KMS-11 (cell line): ENCODE measurements at regions not wholly inside any gene's neighbourhood (a gene's known extent, or its start where the extent isn't known, plus 50 kb on each side); places are given as distances from the start of the nearest gene placed in this dataset.

Experiments used
- H2AFZ ChIP-seq: fragments of 200-600 bp; sonication (generic); 2 replicates; pipeline ENCODE4 v1.6.1; 2016; ENCODE audit warnings: antibody characterized with exemption, mixed run types, low read depth
- H3K27ac ChIP-seq: fragments of 200-600 bp; sonication (generic); 2 replicates; pipeline ENCODE4 v1.6.1; 2016; ENCODE audit warnings: mild to moderate bottlenecking, mixed run types
- H3K27me3 ChIP-seq: fragments of 200-600 bp; sonication (generic); 2 replicates; pipeline ENCODE4 v1.6.1; 2017; ENCODE audit warnings: mild to moderate bottlenecking, low read depth, mixed run types, moderate library complexity; ENCODE audit not compliant: insufficient read depth
- H3K36me3 ChIP-seq: fragments of 200-600 bp; sonication (generic); 2 replicates; pipeline ENCODE4 v1.6.1; 2017; ENCODE audit warnings: mild to moderate bottlenecking, mixed run types; ENCODE audit not compliant: insufficient read depth
- H3K4me1 ChIP-seq: fragments of 200-600 bp; sonication (generic); 2 replicates; pipeline ENCODE4 v1.6.1; 2016; ENCODE audit warnings: mild to moderate bottlenecking, low read depth, mixed run types; ENCODE audit not compliant: poor library complexity, severe bottlenecking
- H3K4me2 ChIP-seq: fragments of 200-600 bp; sonication (generic); 2 replicates; pipeline ENCODE4 v1.7.0; 2016; ENCODE audit warnings: mild to moderate bottlenecking, mixed run types
- H3K4me3 ChIP-seq: fragments of 200-600 bp; sonication (generic); IDR thresholded peaks from 2 replicates; pipeline ENCODE4 v1.6.1; 2017; ENCODE audit warnings: low read depth, low read length, mixed read lengths; ENCODE audit not compliant: insufficient read depth
- H3K79me2 ChIP-seq: fragments of 200-600 bp; sonication (generic); 2 replicates; pipeline ENCODE4 v1.6.1; 2016; ENCODE audit warnings: low read depth, mixed run types; ENCODE audit not compliant: insufficient read depth
- H3K9ac ChIP-seq: fragments of 200-600 bp; sonication (generic); 2 replicates; pipeline ENCODE4 v1.6.1; 2016; ENCODE audit warnings: mild to moderate bottlenecking, mixed run types
- H4K20me1 ChIP-seq: fragments of 200-600 bp; sonication (generic); 2 replicates; pipeline ENCODE4 v1.6.1; 2016; ENCODE audit warnings: mild to moderate bottlenecking, mixed run types; ENCODE audit not compliant: insufficient read depth
- TF ChIP-seq, protein P1 (sequence below): fragments of 200-600 bp; sonication (generic); conservative IDR thresholded peaks from 2 replicates; pipeline ENCODE4 v1.6.1; 2017; ENCODE audit warnings: low read depth, mild to moderate bottlenecking, antibody characterized with exemption, low read length, moderate library complexity, mixed read lengths

DNA sequence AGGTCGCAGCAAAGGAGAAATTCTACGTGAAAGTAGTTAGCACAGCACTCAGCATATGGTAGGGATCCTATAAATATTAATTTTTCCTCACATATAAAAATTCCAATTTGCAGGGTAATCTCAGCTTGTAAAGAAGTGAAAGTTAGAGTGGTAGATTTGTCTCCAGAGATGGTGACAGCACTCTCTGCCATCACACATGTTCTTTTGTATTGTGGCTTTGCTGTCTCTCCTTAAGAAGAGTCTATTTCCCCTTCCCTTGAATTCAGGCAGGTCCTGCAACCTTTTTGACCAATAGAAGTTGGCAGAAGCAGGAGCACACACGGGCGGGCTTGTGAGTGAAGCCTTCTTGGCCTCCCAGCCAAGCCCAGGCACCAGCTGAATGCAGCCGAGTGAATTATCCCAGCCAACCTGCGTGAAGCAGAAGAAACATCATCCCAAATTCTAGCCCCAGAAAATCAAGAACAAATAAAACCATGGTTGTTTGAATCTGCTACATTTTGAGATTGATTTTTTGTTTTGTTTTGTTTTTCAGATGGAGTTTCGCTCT, 107.8 kb upstream of the COPS8 start:
- H4K20me1 ChIP-seq, result no peaks in the 10 kb centered on the region
- H2AFZ ChIP-seq, result no peak overlapping the region
- H3K4me3 ChIP-seq, result no peak overlapping the region
- H3K4me2 ChIP-seq, result no peak overlapping the region
- TF ChIP-seq, protein P1, sequence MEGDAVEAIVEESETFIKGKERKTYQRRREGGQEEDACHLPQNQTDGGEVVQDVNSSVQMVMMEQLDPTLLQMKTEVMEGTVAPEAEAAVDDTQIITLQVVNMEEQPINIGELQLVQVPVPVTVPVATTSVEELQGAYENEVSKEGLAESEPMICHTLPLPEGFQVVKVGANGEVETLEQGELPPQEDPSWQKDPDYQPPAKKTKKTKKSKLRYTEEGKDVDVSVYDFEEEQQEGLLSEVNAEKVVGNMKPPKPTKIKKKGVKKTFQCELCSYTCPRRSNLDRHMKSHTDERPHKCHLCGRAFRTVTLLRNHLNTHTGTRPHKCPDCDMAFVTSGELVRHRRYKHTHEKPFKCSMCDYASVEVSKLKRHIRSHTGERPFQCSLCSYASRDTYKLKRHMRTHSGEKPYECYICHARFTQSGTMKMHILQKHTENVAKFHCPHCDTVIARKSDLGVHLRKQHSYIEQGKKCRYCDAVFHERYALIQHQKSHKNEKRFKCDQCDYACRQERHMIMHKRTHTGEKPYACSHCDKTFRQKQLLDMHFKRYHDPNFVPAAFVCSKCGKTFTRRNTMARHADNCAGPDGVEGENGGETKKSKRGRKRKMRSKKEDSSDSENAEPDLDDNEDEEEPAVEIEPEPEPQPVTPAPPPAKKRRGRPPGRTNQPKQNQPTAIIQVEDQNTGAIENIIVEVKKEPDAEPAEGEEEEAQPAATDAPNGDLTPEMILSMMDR, result no peak
- H3K79me2 ChIP-seq, result no peaks in the 10 kb centered on the region
- H3K27ac ChIP-seq, result no peak overlapping the region
- no peak overlapping the region for H3K9ac ChIP-seq
- H3K4me1 ChIP-seq, result no peaks in the 10 kb centered on the region
- H3K27me3 ChIP-seq, result no peaks in the 10 kb centered on the region
- no peaks in the 10 kb centered on the region for H3K36me3 ChIP-seq

DNA sequence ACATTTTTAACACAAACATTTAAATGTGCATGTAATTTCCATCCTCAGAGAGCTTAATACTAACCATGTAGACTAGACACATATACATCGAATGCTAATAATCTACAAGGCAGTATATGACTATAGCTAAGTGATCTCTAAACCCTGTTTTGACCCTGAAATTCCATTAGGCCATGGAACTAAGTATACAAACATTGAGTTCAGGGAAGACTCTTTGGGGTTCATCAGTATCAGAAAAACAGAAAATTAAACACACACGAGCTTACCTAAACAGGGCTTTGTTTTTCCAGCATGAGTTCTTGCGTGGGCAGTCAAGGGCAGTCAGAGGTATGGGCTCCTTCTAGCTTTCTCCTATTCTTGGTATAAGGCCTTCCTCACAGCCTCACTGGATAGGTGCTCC, 106.0 kb upstream of the COPS8 start:
- Histone ChIP-seq H3K9ac (no peak overlapping the region), H3K4me2 (no peak overlapping the region), H3K4me1 (no peaks in the 10 kb centered on the region), H3K27me3 (no peaks in the 10 kb centered on the region), H3K79me2 (no peaks in the 10 kb centered on the region), H2AFZ (no peak overlapping the region), H4K20me1 (no peaks in the 10 kb centered on the region), H3K36me3 (no peaks in the 10 kb centered on the region), H3K27ac (no peak overlapping the region), H3K4me3 (no peak overlapping the region)
- TF ChIP-seq, protein P1, result no peak

GRCh38 chr2:236980961-236981360, 104.7 kb upstream of the COPS8 start:
- no peaks in the 10 kb centered on the region for H3K4me1 ChIP-seq
- H3K27me3 ChIP-seq, result no peaks in the 10 kb centered on the region
- no peaks in the 10 kb centered on the region for H3K79me2 ChIP-seq
- H2AFZ ChIP-seq, result no peak overlapping the region
- no peaks in the 10 kb centered on the region for H3K36me3 ChIP-seq
- no peak overlapping the region for H3K9ac ChIP-seq
- H3K4me3 ChIP-seq, result no peak overlapping the region
- no peak overlapping the region for H3K27ac ChIP-seq
- H4K20me1 ChIP-seq, result no peaks in the 10 kb centered on the region
- no peak overlapping the region for H3K4me2 ChIP-seq
- TF ChIP-seq, protein P1, result no peak

DNA sequence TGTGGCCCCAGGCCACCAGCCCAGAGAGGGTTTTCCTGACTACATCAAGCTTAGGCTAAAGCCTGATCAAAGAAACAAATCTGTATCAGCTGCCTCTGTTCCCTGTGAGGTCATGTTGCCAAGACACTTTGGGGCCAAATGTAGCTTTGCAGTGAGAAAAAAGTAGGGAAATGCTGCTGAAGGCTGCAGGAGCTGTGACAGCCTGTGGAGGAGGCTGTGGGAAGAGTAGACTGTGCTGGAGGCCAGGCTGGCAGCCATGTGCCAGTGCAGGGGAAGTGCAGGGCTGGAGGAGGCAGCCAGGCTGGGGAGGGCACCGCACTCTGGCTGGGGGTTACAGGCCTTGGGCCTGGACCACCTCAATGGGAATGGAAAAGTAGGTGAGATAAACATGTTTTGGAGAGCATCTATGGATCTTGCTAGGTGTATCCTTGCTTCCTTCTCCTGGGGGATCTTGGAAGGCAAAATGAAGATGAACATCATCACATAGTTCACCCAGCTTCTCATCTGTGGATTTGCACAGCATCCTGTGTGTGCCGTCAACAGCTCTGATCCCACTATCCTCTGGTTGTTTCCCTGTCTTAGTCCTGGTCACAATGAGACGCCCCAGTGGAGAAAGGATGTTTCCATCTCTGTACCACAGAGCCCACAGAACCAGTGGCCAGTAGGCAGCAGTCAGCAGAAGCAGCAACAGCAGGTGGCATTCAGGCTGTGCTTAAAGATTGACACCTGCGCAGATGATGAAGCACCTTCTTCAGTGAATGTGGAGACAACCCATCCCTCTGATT, 103.8 kb upstream of the COPS8 start:
- H4K20me1 ChIP-seq, result no peaks in the 10 kb centered on the region
- no peak overlapping the region for H3K27ac ChIP-seq
- H2AFZ ChIP-seq, result no peak overlapping the region
- no peaks in the 10 kb centered on the region for H3K36me3 ChIP-seq
- H3K4me2 ChIP-seq, result no peak overlapping the region
- no peaks in the 10 kb centered on the region for H3K27me3 ChIP-seq
- no peaks in the 10 kb centered on the region for H3K79me2 ChIP-seq
- no peak overlapping the region for H3K4me3 ChIP-seq
- no peaks in the 10 kb centered on the region for H3K4me1 ChIP-seq
- TF ChIP-seq, protein P1, result no peak
- no peak overlapping the region for H3K9ac ChIP-seq
